Esophagus squamous epithelium (tissue), 5 donors: ENCODE measurements at regions not wholly inside any gene's neighbourhood (a gene's known extent, or its start where the extent isn't known, plus 50 kb on each side); places are given as distances from the start of the nearest gene placed in this dataset.

Experiments used
- DNase-seq: peaks from one replicate; lab custom pipeline; 2025; lab: John Stamatoyannopoulos, UW
- H3K27ac ChIP-seq, 4 donors: fragments of 200-600 bp; sonication (generic); one replicate each; pipeline ENCODE4 v1.5.1; 2016 to 2019; ENCODE audit warnings: mild to moderate bottlenecking in 1 of 4
- H3K27me3 ChIP-seq, 4 donors: fragments of 200-600 bp; sonication (generic); 1 replicate in 3 of 4; 2 replicates in 1 of 4; pipeline versions ENCODE4 v1.5.1 to v1.6.0; 2017 to 2021; ENCODE audit warnings: antibody characterized with exemption in 1 of 4
- H3K36me3 ChIP-seq, 3 donors: fragments of 200-600 bp; sonication (generic); one replicate each; pipeline ENCODE4 v1.5.1; 2016 to 2019
- H3K4me1 ChIP-seq, 3 donors: fragments of 200-600 bp; sonication (generic); one replicate each; pipeline ENCODE4 v1.5.1; 2017 to 2019
- H3K4me3 ChIP-seq, 4 donors: fragments of 200-600 bp; sonication (generic); 1 replicate in 3 of 4; 2 replicates in 1 of 4; pipeline ENCODE4 v1.5.1; 2016 to 2019; ENCODE audit warnings: mild to moderate bottlenecking in 2 of 4, moderate library complexity in 1 of 4
- H3K9me3 ChIP-seq, 3 donors: fragments of 200-600 bp; sonication (generic); one replicate each; pipeline ENCODE4 v1.5.1; 2016 to 2019
- CTCF ChIP-seq, 6 experiments: fragments of 450-650 bp in 4 of 6; fragments of 200-600 bp in 2 of 6; sonication (generic) in 2 of 6; IDR thresholded peaks; one replicate each; pipeline ENCODE4 v1.5.1; 2016 to 2019; ENCODE audit warnings: antibody characterized with exemption in 6 of 6, mild to moderate bottlenecking in 4 of 6, moderate library complexity in 4 of 6
- POLR2A ChIP-seq, 4 donors: fragments of 450-650 bp; IDR thresholded peaks; one replicate each; pipeline ENCODE4 v1.6.1; 2017; ENCODE audit warnings: antibody characterized with exemption in 4 of 4, mild to moderate bottlenecking in 4 of 4, moderate library complexity in 3 of 4
- WGBS, 2 donors: methylation state at CpG; one replicate each; pipeline ENCODE4 v1.1.5; 2018; 5-methylcytosine and 5-hydroxymethylcytosine counted together
- intact Hi-C: fragments of 100-400 bp; cut with DNase I; formaldehyde crosslinking; loops from one replicate; pipeline ENCODE4 v1.15.0; 2022
- donor health status: DM: yes; HTN: yes; CAD: no.

GRCh38 chr6:15087186-15087589 lies 158.7 kb upstream of the JARID2 start:
- no peaks in the 10 kb centered on the region for H3K36me3 ChIP-seq
- H3K9me3 ChIP-seq: no peaks in the 10 kb centered on the region
- no peak overlapping the region for H3K4me3 ChIP-seq
- 91 to 92% methylated on average over 5 of the region's 5 CpGs for WGBS, 2 donors
- intact Hi-C loops: no loop called here
- H3K27me3 ChIP-seq: no peaks in the 10 kb centered on the region
- no peak for DNase-seq
- TF ChIP-seq CTCF (IDR thresholded peaks at IDR 0.05): no peak
- no peak for TF ChIP-seq POLR2A (IDR thresholded peaks at IDR 0.05)
- H3K4me1 ChIP-seq: peaks cover 4 to 30% (median 4%) of the 10 kb centered on the region in 3 donors
- H3K27ac ChIP-seq: no peak overlapping the region

- DNase-seq: no peak
- Histone ChIP-seq H3K36me3 (no peaks in the 10 kb centered on the region), H3K27ac (peak overlapping the region in 3 of 4 donors; percentile 72 to 86 (median 73)), H3K4me1 (peaks cover 4 to 30% (median 4%) of the 10 kb centered on the region in 3 donors), H3K9me3 (no peaks in the 10 kb centered on the region), H3K27me3 (no peaks in the 10 kb centered on the region), H3K4me3 (no peak overlapping the region)
- WGBS, 2 donors: 60 to 74% methylated on average over 6 of the region's 7 CpGs
- TF ChIP-seq CTCF (IDR thresholded peaks at IDR 0.05): no peak
- no peak for TF ChIP-seq POLR2A (IDR thresholded peaks at IDR 0.05)
- intact Hi-C loops: no loop called here
These were observed 156.8 kb upstream of the JARID2 start for GRCh38 chr6:15088904-15089568.

- 36 to 41% methylated on average over 10 of the region's 10 CpGs for WGBS, 2 donors
- peaks cover 4 to 30% (median 4%) of the 10 kb centered on the region in 3 donors for H3K4me1 ChIP-seq
- DNase-seq: no peak
- intact Hi-C loops: no loop called here
- H3K27ac ChIP-seq: peak overlapping the region; percentile 63 to 86 (median 72)
- H3K4me3 ChIP-seq: peak overlapping the region in 2 of 4 donors; percentile 13 to 16
- H3K27me3 ChIP-seq: no peaks in the 10 kb centered on the region
- H3K36me3 ChIP-seq: no peaks in the 10 kb centered on the region
- no peak for TF ChIP-seq POLR2A (IDR thresholded peaks at IDR 0.05)
- no peaks in the 10 kb centered on the region for H3K9me3 ChIP-seq
These were observed 156.2 kb upstream of the JARID2 start for GRCh38 chr6:15089569-15090144.

GRCh38 chr6:15090145-15090579 lies 155.7 kb upstream of the JARID2 start:
- WGBS, 2 donors: 32 to 50% methylated on average over 4 to 6 of the region's 7 CpGs
- Histone ChIP-seq H3K36me3 (no peaks in the 10 kb centered on the region), H3K4me1 (peaks cover 4 to 30% (median 4%) of the 10 kb centered on the region in 3 donors), H3K4me3 (peak overlapping the region in 2 of 4 donors; percentile 13 to 16), H3K9me3 (no peaks in the 10 kb centered on the region), H3K27ac (peak overlapping the region; percentile 63 to 86 (median 72)), H3K27me3 (no peaks in the 10 kb centered on the region)
- intact Hi-C loops: no loop called here
- TF ChIP-seq POLR2A (IDR thresholded peaks at IDR 0.05) (no peak), CTCF (IDR thresholded peaks at IDR 0.05) (no peak)
- no peak for DNase-seq

GRCh38 chr6:15090745-15091384 lies 155.0 kb upstream of the JARID2 start:
- H3K4me3 ChIP-seq: no peak overlapping the region
- no peaks in the 10 kb centered on the region for H3K9me3 ChIP-seq
- peak overlapping the region; percentile 3 to 86 (median 72) for H3K27ac ChIP-seq
- intact Hi-C loops: no loop called here
- no peaks in the 10 kb centered on the region for H3K36me3 ChIP-seq
- H3K4me1 ChIP-seq: peaks cover 4 to 30% (median 4%) of the 10 kb centered on the region in 3 donors
- no peaks in the 10 kb centered on the region for H3K27me3 ChIP-seq
- WGBS, 2 donors: 64 to 85% methylated on average over 9 of the region's 9 CpGs
- TF ChIP-seq POLR2A (IDR thresholded peaks at IDR 0.05): no peak
- TF ChIP-seq CTCF (IDR thresholded peaks at IDR 0.05): no peak
- DNase-seq: no peak
